HK-2 (cell line): ENCODE measurements at regions not wholly inside any gene's neighbourhood (a gene's known extent, or its start where the extent isn't known, plus 50 kb on each side); places are given as distances from the start of the nearest gene placed in this dataset.
A peak's percentile ranks its signal among the peaks of the same experiment; 100 is the strongest.
"Not testable (repeated sequence)": the region's sequence is repeated elsewhere in the genome, so short reads cannot be mapped to it uniquely, and the experiment has no call there.

ENCODE experiments used
- DNase-seq: peaks from one replicate; pipeline ENCODE4 v3.0.0-alpha.2; 2018; ENCODE audit not compliant: unreplicated experiment

DNA sequence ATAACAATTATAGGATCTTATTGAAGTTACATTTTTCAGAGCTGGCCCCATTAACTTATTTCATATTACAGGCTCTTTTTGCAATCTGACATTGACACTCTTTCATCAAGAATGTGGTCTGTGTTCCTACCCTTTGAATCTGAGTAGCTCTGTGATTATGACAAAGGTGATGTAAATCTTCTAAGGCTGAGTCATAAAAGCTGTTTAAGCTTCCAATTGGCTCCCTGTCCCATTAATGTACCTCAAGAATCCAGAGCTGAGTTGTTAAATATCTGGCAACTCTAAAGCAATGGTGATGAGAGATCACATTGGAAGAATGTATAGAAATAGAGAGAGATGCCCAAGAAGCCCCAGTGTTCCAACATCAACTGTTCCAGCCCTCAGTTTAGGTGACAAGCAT lies 178.5 kb upstream of the DEPDC1 start:
- no peak for DNase-seq

DNA sequence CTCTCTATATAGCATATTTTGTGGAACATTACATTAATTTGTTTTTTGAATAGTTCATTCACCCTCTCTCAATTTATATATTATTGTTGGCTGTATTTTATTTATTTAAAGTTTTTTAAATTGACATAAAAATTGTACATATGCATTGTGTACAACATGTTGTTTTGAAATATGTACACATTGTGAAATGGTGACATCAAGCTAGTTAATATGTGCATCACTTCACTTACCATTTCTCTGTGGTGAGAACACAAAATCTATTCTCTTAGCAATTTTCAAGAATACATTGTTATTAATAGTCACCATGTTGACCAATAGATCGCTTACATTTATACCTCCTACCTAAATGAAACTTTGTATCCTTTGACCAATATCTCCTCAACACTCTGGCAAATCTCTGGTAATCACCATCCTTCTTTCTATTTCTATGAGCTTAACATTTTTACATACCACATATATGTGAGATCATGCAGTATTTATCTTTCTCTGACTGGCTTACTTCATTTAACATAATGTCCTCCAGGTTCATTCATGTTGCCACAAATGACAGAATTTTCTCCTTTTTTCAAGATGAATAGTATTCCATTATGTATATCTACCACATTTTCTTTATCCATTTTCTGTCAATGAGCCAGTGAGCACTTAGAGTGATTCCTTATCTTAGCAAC lies 180.9 kb upstream of the DEPDC1 start:
- DNase-seq, result no peak

DNA sequence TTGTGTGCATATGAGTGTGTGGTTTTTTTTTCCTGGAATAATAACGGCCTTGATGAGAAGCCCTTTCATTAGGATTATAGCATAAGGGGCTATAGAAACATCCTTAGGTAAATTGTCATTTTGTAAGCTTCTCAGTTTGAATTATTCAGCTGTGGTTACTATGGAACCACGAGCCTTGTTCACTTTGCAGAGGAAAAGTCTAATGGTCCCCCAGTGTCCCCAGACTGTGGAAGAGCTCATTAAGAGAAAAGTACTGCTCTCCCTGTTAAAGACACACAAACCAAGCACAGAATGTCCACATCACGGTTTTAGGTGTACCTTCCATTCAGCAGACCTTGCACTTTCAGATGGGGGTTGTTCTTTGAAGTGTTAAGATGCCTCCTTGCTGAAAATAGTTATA lies 199.3 kb upstream of the DEPDC1 start:
- DNase-seq, result no peak

DNA sequence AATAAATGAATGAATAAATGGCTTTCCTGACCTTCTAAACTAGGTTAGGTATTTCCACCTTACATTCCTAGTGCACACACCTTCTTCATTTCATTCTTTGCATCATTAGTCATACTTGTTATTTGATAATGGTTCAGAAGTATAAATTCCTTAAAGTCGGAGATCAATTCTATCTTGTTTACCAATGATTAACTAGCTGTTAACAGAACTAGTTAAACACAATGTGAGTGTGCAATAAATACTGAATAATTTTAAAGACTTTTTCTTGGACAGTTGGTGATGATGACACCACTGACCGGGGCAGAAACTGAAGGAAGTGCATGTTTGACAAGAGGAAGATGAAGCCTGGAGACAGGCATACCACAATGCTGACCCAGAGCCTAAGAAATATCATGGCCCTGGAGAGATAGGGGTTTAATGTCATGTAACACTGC lies 207.1 kb upstream of the DEPDC1 start:
- DNase-seq, result no peak

DNA sequence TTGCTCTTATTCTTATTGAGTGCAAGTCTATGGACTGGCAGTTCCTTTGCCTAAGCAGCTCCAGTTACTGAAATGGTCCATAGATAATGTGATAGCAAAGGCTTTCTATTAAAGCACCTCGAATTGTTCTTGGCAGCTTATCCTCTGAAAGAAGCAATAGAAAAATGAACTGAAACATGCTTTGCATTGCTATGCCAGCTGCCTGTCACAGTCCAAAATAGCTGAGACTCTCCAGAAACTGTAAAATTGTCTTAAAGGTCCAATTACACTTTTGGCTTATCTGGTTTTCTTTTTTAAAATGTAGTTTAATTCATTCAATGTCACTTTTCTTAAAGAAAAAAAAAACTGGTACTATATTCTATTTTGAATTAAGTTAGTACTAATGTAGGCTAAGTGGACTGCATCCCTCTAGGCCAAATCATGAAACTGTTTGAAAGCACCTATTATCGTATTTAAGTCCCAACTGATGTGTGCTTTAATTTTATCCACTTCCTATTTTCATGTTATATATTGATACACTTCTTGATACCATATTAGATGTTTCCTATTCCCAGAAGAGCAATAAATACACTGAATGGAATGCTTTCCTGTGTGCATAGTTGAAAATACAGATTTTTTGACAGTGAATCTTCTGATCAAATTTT lies 208.0 kb upstream of the DEPDC1 start:
- no peak for DNase-seq

DNA sequence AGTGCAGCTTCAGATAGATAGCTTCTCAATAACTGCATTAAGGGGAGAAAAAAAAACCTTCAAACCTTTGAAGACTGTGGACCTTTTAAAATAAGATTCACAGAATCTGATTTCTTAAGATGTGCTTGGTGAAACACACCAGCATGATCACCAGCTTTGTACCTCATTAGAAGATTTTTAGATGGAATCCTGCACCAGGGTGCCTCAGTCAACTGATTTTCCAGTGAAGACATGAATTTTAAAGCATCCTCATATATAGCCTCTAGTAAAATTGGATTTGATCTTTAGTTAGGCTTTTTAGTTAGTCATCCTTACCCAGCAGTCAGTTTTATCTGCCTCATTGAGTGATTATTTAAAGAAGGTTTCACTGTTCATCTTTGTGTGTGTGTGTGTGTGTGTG lies 208.6 kb upstream of the DEPDC1 start:
- DNase-seq, result no peak

DNA sequence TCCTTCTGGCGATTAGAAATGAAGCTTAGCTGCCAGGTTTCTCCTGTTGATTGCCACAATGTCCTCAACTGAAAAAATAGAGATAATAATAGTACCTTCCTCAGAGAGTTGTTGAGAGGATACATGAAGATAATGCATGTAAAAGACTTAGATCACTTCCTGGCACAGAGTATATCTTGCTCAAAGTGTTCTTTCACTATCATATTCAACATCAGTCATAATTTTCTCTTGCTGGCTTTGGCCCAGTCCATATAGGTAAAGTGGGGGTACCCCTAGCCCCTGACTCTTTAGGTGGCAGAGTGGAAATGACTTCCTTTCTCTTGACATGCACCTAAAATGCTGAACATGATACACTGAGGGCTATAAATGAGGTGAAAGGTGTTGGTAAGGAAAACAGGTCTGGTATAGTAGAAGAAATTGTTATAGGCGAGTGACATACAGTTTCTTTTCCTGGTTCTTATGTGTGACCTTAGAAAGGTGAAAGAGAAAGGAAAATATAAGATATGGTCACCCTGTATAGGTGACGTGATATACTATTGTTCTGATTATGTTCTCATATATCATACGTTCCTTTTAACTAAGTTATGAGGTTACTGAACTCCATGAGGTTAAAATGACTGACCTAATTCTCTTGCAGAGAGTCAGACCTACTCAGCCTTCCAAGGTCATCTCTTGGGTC lies 209.9 kb upstream of the DEPDC1 start:
- DNase-seq, result no peak

DNA sequence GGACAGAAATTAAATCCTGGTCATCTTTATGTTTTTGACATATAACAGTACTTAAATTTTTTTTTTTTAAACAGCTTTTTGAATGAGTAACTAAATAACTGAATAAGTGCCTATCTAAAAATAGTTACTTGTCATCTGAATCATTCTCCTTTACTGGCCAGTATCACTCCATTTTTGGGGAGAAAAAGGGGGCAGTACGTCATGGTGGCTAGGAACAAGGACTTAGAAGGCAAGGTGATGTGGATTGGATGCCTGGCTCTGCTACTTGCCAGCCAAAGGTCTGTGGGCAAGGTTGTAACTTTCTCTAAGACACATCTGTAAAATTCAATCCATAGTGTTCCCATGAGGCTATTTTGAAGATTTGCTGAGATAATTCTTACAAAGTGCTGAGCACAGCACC lies 220.4 kb upstream of the DEPDC1 start:
- no peak for DNase-seq

DNA sequence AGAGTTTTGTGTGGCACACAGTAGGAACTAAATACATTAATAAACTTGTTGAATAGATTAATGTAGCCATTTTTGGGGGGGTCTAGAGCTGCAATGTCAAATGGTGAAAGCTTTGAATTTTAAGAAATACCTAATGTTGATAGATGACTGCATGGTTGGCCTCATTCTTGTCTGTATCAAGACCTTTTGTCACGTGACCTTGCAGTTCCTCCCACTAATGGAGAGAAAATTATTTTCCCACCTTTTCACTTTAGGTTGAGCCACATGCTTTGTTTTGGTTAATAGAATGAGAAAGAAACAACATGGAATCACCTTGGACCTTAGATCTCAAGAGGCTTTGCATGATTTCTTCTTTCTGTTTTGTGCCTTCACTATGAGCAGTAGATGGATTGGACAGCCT lies 223.6 kb upstream of the DEPDC1 start:
- no peak for DNase-seq

DNA sequence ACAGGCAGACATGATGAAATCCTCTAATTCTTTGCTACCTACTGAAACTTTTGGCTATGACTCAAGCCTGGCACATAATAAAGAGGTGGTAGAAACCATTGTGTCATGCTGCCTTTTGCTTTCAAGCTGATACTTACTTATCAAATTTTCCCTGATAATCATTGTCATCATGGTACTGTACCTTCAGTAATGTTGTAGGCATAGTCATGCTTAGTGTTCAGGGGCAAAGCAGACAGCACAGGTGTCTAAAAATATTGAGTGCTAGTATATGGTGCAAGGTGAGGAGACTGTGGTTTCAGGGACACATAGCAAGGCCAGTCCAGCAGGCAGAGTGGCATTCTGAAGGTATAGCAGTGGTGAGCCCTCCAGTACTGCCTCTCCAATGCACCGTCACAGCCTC lies 226.9 kb upstream of the DEPDC1 start:
- no peak for DNase-seq

DNA sequence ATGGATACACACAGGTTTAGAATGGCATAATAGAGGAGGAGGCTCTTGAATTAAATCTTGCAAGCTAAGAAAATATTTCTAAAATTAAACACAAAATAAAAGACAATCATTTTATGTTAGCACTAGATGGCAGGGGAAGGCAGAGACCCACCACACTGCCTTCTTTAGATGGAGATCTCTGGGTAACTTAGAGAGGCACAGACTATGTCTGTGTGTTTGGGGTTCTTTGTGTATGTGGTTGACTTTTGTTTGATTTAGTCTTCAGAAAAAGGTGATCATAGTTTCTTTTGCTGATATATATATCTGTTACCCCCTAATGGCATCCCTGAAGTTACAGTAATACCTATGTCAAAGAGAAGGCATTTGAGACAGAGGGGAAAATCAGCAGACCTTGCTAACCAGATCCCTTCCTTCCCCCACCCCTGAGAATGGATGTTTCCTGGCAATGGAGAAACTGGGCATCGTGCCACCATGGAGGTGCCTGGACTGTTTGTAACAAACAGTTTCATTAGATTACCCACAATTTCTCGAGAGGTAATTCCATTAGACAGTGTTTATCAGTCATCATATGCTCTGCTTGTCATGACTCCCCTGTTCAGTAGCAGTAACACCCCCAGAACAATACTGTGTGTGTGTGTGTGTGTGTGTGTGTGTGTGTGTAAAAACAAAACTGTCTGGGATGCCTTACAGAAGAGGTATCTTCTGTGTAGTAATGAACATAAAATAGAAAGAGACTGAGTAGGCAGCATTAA lies 228.3 kb upstream of the DEPDC1 start:
- peak; percentile 2 for DNase-seq

DNA sequence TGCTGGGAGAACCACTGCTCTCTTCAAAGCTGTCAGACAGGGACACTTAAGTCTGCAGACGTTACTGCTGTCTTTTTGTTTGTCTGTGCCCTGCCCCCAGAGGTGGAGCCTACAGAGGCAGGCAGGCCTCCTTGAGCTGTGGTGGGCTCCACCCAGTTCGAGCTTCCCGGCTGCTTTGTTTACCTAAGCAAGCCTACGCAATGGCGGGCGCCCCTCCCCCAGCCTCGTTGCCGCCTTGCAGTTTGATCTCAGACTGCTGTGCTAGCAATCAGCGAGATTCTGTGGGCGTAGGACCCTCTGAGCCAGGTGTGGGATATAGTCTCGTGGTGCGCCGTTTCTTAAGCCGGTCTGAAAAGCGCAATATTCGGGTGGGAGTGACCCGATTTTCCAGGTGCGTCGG lies 242.6 kb upstream of the DEPDC1 start:
- not testable (repeated sequence) for DNase-seq

DNA sequence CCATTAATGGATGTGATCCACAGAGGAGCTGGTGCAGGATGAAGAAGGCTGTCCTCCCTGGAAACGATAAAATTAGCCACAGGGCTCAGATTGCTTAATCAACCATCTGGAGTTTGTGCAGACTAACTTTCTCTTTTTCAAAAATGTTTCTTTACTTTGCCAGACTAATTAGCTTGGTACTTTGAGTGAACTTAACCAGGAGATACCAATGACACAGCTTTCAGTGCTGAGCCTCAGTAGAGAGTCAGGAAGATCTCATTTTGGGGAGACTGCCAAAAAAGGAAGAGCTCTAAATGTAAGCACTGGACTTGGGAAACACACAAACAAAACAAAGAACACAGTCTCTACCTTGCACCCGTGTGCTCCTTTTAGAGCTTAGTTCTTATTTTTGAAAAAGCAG lies 248.1 kb upstream of the DEPDC1 start:
- no peak for DNase-seq

DNA sequence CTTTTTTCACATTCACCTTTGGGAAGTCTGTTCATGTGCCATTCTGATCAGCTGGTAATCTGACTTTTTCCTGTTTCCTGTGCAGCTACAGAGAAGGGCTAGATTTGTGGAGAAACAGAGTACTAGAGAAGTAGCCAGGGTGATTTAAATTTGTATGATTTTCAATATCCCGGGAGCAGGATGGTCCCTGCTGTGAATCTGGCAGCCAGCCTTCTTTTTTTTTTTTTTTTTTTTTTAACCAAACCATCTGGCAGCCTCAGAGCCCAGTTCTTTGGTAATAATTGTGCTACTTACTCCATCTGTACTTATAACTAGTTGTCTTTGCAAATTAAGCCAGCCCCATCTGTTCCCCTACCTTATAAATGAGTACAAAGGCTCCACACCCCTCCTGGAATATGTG lies 248.6 kb upstream of the DEPDC1 start:
- no peak for DNase-seq

DNA sequence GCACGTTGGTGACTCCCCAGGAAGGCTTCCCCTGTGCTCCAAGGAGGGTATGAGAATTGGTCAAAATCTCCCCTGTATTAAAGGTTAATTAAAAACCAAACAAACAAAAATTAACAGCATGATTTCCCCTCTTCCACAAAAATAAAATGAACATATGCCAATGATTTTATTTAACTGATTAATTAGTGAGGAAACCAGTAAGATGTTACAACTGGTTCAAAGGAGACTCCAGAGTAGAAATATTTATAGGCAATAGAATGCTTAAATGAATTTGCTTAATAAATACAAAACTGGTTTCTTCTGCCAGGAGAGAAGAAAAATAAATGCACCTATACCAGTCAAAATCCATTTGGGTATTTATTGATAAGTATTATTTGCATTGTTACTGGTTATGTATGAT lies 249.5 kb upstream of the DEPDC1 start:
- DNase-seq, result no peak

DNA sequence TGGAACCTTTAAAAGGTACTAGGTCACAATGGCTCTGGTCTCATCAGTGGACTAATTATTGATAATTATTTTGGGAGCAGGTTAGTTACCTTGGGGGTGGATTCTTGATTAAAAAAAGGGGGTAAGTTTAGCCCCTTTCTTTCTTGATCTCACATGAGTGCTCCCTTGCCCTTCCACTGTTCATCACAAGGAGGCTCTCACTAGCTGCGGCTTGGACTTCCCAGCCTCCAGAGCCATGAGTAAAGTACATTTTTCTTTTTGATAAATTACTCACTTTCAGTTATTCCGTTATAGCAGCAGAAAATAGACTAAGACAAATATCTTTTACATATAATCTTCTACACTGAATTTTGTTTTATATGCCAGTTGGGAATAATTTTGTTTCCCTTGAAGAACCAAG lies 254.8 kb upstream of the DEPDC1 start:
- no peak for DNase-seq

DNA sequence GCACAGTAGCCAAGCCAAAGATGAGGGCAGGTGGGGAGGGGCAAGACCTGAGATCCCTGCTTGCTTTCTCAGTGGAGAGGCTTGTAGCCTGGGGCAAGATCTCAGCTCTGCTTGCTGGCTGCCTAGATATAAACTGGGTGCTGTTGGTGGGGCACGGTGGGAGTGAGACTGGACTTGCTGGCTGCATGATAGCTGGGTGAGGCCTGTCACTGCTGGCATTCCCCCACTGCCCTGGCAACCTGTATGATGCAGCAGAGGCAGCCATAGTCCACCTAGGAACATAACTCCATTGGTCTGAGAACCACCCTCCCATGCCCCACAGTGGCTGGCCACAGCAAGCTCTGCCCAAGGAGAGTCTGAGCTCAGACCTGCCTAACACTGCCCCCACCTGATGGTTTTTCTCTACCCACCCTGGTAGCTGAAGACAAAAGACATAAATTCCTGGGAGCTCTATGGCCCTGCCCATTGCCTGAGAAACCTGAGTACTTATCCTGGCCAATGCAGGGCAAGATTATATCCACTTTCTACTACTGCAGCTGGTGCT lies 261.9 kb upstream of the DEPDC1 start:
- DNase-seq, result no peak

DNA sequence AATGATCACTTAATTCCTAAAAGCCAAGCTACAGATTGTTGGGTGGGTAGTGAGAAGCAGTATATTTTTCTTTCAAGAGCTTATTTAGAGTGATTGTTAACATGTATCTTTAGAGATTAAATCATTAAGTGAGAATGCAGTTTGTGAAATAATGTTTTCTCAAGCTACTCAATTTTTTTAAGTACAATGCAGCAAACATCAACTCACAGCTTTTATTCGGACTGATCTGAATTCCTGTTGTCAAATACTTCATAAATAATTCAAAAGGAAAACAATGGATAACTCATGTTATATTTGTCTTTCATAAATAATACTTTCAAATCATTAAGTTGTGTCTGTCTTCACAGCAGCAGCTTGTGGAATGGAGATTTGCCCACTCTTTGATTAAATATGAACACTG lies 271.1 kb upstream of the DEPDC1 start:
- no peak for DNase-seq

DNA sequence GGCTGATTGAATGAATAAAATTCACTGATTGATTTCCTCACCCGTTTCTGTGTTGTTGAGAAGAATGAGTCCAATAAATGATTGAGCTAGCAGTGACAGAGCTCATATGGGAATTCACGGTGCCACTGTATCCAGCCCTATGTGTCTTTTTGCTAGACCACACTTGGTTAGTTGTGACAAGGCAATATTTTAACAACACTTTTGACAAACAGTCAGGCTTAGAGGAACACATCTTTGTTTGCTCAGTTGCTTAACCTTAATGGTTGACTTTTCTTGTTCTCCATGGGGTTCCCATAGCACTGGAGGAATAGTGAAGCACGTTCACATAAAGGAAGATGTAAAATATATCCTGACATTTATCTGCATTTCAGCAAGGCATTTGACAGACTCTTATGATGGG lies 273.9 kb upstream of the DEPDC1 start:
- no peak for DNase-seq

DNA sequence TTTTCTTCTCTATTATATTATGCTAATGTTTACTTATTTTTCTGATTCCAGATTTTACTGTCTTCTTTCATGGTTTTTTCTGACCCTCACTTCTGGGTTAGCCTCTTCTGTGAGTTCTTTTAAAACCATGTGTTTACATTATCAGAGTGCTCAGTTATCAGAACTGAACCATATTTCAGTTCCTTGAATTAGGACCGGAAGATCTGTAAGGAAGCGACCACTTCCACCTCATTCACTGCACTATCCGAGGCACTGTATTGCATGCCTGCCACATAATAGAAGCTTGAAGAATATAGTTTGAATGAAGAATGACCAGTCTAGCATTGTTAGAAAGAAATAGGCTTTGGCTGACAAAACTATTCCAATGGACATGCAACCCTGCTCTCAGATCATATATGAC lies 281.0 kb upstream of the DEPDC1 start:
- no peak for DNase-seq

DNA sequence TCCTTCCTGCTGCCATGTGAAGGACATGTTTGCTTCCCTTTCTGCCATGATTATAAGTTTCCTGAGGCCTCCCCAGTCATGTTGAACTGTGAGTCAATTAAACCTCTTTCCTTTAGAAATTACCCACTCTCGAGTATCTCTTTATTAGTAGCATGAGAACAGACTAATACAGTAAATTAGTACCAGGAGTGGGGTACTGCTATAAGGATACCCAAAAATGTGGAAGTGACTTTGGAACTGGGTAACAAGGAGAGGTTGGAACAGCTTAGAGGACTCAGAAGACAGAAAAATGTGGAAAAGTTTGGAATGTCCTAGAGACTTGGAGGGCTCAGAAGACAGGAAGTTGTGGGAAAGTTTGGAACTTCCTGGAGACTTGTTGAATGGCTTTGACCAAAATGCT lies 283.0 kb upstream of the DEPDC1 start:
- not testable (repeated sequence) for DNase-seq

DNA sequence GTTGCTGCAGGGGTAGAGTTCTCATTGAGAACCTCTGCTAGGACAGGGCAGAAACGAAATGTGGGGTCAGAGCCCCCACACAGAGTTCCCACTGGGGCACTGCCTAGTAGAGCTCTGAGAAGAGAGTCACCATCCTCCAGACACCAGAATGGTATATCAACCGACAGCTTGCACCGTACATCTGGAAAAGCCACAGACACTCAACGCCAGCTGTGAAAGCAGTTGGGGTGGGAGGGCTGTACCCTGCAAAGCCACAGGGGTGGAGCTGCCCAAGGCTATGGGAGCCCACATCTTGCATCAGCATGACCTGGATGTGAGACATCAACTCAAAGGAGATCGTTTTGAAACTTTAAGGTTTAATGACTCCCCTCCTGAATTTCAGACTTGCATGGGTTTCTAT lies 284.0 kb upstream of the DEPDC1 start:
- DNase-seq, result no peak
